BJ (cell line): ENCODE measurements at regions not wholly inside any gene's neighbourhood (a gene's known extent, or its start where the extent isn't known, plus 50 kb on each side); places are given as distances from the start of the nearest gene placed in this dataset.

ENCODE experiments used
- CTCF ChIA-PET: fragments of 350-600 bp; formaldehyde crosslinking; extraction: SDS; loops from one replicate; lab custom pipeline; 2021; ENCODE audit warnings: antibody characterized with exemption, inconsistent platforms; lab: Yijun Ruan, JAX
- POLR2A ChIA-PET: fragments of 300-600 bp; sonication (Branson Sonifier 250); formaldehyde crosslinking; extraction: SDS; loops from one replicate; lab custom pipeline; 2021; ENCODE audit warnings: antibody characterized with exemption; lab: Charles Lee
- DNase-seq: peaks from one replicate; pipeline ENCODE4 v3.0.0-alpha.2; 2011; ENCODE audit warnings: low read depth
- H3K27me3 ChIP-seq: 2 replicates; pipeline ENCODE4 v1.6.0; 2011; ENCODE audit warnings: low read length; ENCODE audit not compliant: control insufficient read depth, insufficient read depth
- H3K36me3 ChIP-seq: 2 replicates; pipeline ENCODE4 v1.5.1; 2011; ENCODE audit warnings: low read length; ENCODE audit not compliant: control insufficient read depth, insufficient read depth
- H3K4me3 ChIP-seq: 2 replicates; pipeline ENCODE4 v1.5.1; 2011; ENCODE audit warnings: low read depth, mild to moderate bottlenecking, control low read depth, low read length
- CTCF ChIP-seq: IDR thresholded peaks from 2 replicates; pipeline ENCODE4 v1.5.1; 2011; ENCODE audit warnings: low read depth, mild to moderate bottlenecking, control low read depth, inconsistent platforms, low read length, moderate library complexity; ENCODE audit not compliant: insufficient read depth

GRCh38 chr2:83696838-83697237 is 762.2 kb downstream of the SUCLG1 start:
- no peak for DNase-seq
- ChIA-PET CTCF (no interaction called here), POLR2A (no interaction called here)
- Histone ChIP-seq H3K4me3 (no peak overlapping the region), H3K27me3 (no peaks in the 10 kb centered on the region), H3K36me3 (no peaks in the 10 kb centered on the region)
- TF ChIP-seq CTCF, result no peak

- no peak overlapping the region for H3K4me3 ChIP-seq
- no peak for TF ChIP-seq CTCF
- CTCF ChIA-PET, result interaction anchor here (0.6 to 1.6 kb wide), 2 partner anchors 11 to 580 kb away, joined by 3 to 4 read pairs; no protein-coding TSS in a partner anchor
- H3K36me3 ChIP-seq, result no peaks in the 10 kb centered on the region
- POLR2A ChIA-PET, result no interaction called here
- no peak for DNase-seq
- no peaks in the 10 kb centered on the region for H3K27me3 ChIP-seq
Measured at GRCh38 chr2:83695530-83695929, 763.5 kb downstream of the SUCLG1 start.

- no peaks in the 10 kb centered on the region for H3K27me3 ChIP-seq
- no peaks in the 10 kb centered on the region for H3K36me3 ChIP-seq
- ChIA-PET CTCF (interaction anchor here (0.6 to 1.6 kb wide), 2 partner anchors 11 to 580 kb away, joined by 3 to 4 read pairs; no protein-coding TSS in a partner anchor), POLR2A (no interaction called here)
- no peak for DNase-seq
- no peak overlapping the region for H3K4me3 ChIP-seq
- TF ChIP-seq CTCF, result no peak
Measured at GRCh38 chr2:83695037-83695436, 764.0 kb downstream of the SUCLG1 start.

DNA sequence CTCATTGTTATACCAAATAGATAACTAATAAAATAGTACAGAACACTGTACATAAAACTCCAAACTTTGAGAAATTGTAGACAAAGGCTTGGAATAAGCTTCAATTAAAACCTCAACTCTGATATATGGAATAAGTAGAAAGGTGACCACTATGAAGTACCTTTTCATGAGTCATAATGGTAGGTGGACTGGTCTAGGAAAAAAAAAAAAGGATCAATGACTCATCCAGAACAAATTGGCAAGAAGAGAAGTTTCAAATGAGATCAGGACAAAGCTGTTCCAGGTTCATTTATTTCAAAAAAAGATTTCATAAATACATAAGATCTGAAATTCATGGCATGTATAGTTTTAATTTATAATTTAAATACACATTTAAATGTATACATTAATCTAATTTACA is 769.7 kb downstream of the SUCLG1 start:
- no peaks in the 10 kb centered on the region for H3K27me3 ChIP-seq
- DNase-seq, result no peak

DNA sequence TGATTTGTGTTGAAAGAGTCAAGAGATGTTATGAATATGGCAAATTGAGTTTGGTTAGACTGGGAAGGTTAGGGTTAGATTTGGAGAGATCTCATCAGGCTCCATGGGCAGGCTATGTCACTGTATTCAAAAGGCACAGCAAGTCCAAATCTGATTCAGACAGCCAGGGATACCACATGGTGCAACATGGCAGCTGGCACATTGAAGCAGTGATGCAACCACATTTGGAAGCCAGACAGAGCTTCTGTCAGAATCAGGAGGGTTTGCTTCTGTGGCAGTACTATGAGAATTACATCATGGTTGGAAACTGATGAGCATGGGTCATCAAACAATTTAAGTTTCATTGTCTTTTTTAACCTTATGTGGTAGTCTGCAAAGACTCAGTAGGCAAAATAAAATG is 772.2 kb downstream of the SUCLG1 start:
- POLR2A ChIA-PET, result no interaction called here
- no peak overlapping the region for H3K4me3 ChIP-seq
- no peaks in the 10 kb centered on the region for H3K27me3 ChIP-seq
- no peak for TF ChIP-seq CTCF
- H3K36me3 ChIP-seq, result no peaks in the 10 kb centered on the region
- no peak for DNase-seq
- CTCF ChIA-PET, result no interaction called here

More for the DNA sequence above, 769.7 kb downstream of the SUCLG1 start:
- Histone ChIP-seq H3K4me3 (no peak overlapping the region), H3K36me3 (no peaks in the 10 kb centered on the region)
- TF ChIP-seq CTCF, result no peak
- POLR2A ChIA-PET, result no interaction called here
- CTCF ChIA-PET, result no interaction called here
